ENCODE measurements at regions not wholly inside any gene's neighbourhood (a gene's known extent, or its start where the extent isn't known, plus 50 kb on each side); places are given as distances from the start of the nearest gene placed in this dataset.

DNA sequence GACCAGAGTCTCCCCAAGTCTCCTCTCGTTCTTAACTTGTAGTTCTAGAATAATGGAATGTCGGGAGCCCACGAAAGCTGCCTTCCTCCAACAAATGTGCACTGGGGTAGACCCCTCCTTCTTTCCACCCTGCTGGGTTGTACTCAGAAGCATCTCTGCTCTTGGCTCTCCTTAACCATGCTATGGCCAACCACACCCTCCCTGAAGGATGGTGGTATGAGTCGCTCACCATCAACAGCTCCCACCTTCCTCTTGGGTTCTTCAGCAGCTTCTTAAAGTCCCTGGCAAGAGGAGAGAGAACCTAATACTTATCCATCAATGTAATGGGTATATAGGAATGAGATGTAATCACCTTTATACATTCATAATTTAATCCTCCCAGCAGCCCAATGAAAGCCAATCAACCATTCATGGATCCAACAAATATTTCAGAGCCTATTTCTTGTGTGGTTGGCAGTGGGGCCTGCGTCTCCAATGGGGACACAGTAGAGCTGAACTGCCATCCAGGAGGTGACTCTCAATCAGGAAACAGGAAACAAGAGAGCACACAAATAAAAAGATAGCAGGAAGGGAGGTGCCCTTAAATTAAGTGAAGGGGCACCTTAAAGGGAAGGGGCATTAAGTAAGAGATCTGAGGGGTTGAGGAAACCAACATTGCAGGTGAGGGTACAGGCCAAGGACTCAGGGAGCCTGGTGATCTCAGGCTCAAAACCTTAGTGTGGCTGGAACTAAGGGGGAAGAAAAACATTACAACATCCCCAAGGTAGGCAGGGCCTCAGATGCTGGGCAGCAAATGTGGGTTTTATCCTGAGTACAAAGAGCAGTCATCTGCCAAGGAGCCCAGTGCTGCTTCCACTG lies 64.4 kb upstream of the ETS2 start:
- TF ChIP-seq, protein P1, sequence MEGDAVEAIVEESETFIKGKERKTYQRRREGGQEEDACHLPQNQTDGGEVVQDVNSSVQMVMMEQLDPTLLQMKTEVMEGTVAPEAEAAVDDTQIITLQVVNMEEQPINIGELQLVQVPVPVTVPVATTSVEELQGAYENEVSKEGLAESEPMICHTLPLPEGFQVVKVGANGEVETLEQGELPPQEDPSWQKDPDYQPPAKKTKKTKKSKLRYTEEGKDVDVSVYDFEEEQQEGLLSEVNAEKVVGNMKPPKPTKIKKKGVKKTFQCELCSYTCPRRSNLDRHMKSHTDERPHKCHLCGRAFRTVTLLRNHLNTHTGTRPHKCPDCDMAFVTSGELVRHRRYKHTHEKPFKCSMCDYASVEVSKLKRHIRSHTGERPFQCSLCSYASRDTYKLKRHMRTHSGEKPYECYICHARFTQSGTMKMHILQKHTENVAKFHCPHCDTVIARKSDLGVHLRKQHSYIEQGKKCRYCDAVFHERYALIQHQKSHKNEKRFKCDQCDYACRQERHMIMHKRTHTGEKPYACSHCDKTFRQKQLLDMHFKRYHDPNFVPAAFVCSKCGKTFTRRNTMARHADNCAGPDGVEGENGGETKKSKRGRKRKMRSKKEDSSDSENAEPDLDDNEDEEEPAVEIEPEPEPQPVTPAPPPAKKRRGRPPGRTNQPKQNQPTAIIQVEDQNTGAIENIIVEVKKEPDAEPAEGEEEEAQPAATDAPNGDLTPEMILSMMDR (conservative IDR thresholded peaks at IDR 0.05 in 1 of 2, IDR thresholded peaks at IDR 0.05 in 1 of 2; ENCODE audit: low read depth in 1 of 2, low read length in 2 of 2) = no peak
- TF ChIP-seq EZH2 (IDR thresholded peaks at IDR 0.05; ENCODE audit: low read length, missing control alignments) = no peak

Data from fibroblast of lung (primary cell).